Central memory CD8-positive, alpha-beta T cell (primary cell): ENCODE measurements at regions not wholly inside any gene's neighbourhood (a gene's known extent, or its start where the extent isn't known, plus 50 kb on each side); places are given as distances from the start of the nearest gene placed in this dataset.
"Not testable (repeated sequence)": the region's sequence is repeated elsewhere in the genome, so short reads cannot be mapped to it uniquely, and the experiment has no call there.

Experiments used
- ATAC-seq: fragments of 150-1000 bp; cut with Tn5 transposase; replicated peaks from 2 replicates; pipeline ENCODE4 v1.10.0; 2022; ENCODE audit warnings: mild to moderate bottlenecking, moderate FRiP score, moderate number of reproducible peaks; ENCODE audit not compliant: poor library complexity, severe bottlenecking; ENCODE audit errors: extremely low read depth
- DNase-seq, 2 donors: peaks; one replicate each; pipeline ENCODE4 v3.0.0; 2021; ENCODE audit warnings: low spot score in 2 of 2
- H3K27ac Mint-ChIP-seq: one replicate; pipeline ENCODE4 v1.8.0; 2022; ENCODE audit warnings: low read depth, mild to moderate bottlenecking, moderate library complexity, mixed read lengths
- H3K27me3 Mint-ChIP-seq: one replicate; pipeline ENCODE4 v1.8.0; 2022; ENCODE audit warnings: mixed read lengths
- H3K36me3 Mint-ChIP-seq: one replicate; pipeline ENCODE4 v1.8.0; 2022; ENCODE audit warnings: mild to moderate bottlenecking, moderate library complexity, mixed read lengths; ENCODE audit not compliant: insufficient read depth
- H3K4me1 Mint-ChIP-seq: one replicate; pipeline ENCODE4 v1.8.0; 2022; ENCODE audit warnings: mixed read lengths
- H3K4me3 Mint-ChIP-seq: one replicate; pipeline ENCODE4 v1.8.0; 2022; ENCODE audit warnings: mild to moderate bottlenecking, moderate library complexity, mixed read lengths
- H3K9me3 Mint-ChIP-seq: one replicate; pipeline ENCODE4 v1.8.0; 2022; ENCODE audit warnings: mixed read lengths

- Mint-ChIP-seq H3K9me3 (no peaks in the 10 kb centered on the region), H3K27me3 (no peaks in the 10 kb centered on the region), H3K4me3 (no peak overlapping the region), H3K27ac (no peak overlapping the region), H3K4me1 (no peaks in the 10 kb centered on the region), H3K36me3 (no peaks in the 10 kb centered on the region)
- DNase-seq (no peak), ATAC-seq (no peak)
Measured at GRCh38 chrX:35439692-35440091, 358.4 kb upstream of the MAGEB16 start.

- no peaks in the 10 kb centered on the region for H3K27me3 Mint-ChIP-seq
- no peaks in the 10 kb centered on the region for H3K36me3 Mint-ChIP-seq
- DNase-seq (no peak), ATAC-seq (no peak)
- H3K27ac Mint-ChIP-seq: no peak overlapping the region
- no peaks in the 10 kb centered on the region for H3K9me3 Mint-ChIP-seq
- no peaks in the 10 kb centered on the region for H3K4me1 Mint-ChIP-seq
- no peak overlapping the region for H3K4me3 Mint-ChIP-seq
Measured at GRCh38 chrX:35442421-35442820, 355.7 kb upstream of the MAGEB16 start.

GRCh38 chrX:35443091-35443582 lies 355.0 kb upstream of the MAGEB16 start:
- H3K9me3 Mint-ChIP-seq, DNase-seq, H3K4me1 Mint-ChIP-seq, H3K4me3 Mint-ChIP-seq, H3K27ac Mint-ChIP-seq, H3K36me3 Mint-ChIP-seq, ATAC-seq, H3K27me3 Mint-ChIP-seq: not testable (repeated sequence)

- Mint-ChIP-seq H3K27ac (no peak overlapping the region), H3K36me3 (no peaks in the 10 kb centered on the region), H3K27me3 (no peaks in the 10 kb centered on the region), H3K4me1 (no peaks in the 10 kb centered on the region), H3K4me3 (no peak overlapping the region), H3K9me3 (no peaks in the 10 kb centered on the region)
- DNase-seq (no peak), ATAC-seq (no peak)
Measured at GRCh38 chrX:35444671-35445355, 353.3 kb upstream of the MAGEB16 start.

GRCh38 chrX:35445912-35446311 lies 352.2 kb upstream of the MAGEB16 start:
- no peak overlapping the region for H3K27ac Mint-ChIP-seq
- no peaks in the 10 kb centered on the region for H3K4me1 Mint-ChIP-seq
- H3K4me3 Mint-ChIP-seq: no peak overlapping the region
- ATAC-seq (no peak), DNase-seq (no peak)
- H3K36me3 Mint-ChIP-seq: no peaks in the 10 kb centered on the region
- H3K9me3 Mint-ChIP-seq: peaks cover 3% of the 10 kb centered on the region
- H3K27me3 Mint-ChIP-seq: no peaks in the 10 kb centered on the region

GRCh38 chrX:35456891-35457290 lies 341.3 kb upstream of the MAGEB16 start:
- Mint-ChIP-seq H3K27me3 (no peaks in the 10 kb centered on the region), H3K27ac (no peak overlapping the region), H3K9me3 (no peaks in the 10 kb centered on the region), H3K36me3 (no peaks in the 10 kb centered on the region), H3K4me3 (no peak overlapping the region), H3K4me1 (no peaks in the 10 kb centered on the region)
- ATAC-seq (no peak), DNase-seq (no peak)

- Mint-ChIP-seq H3K4me1 (no peaks in the 10 kb centered on the region), H3K4me3 (no peak overlapping the region), H3K27me3 (no peaks in the 10 kb centered on the region), H3K36me3 (no peaks in the 10 kb centered on the region), H3K27ac (no peak overlapping the region), H3K9me3 (no peaks in the 10 kb centered on the region)
- ATAC-seq: no peak
- DNase-seq: no peak
Measured at GRCh38 chrX:35458142-35458541, 340.0 kb upstream of the MAGEB16 start.

GRCh38 chrX:35461164-35461563 lies 337.0 kb upstream of the MAGEB16 start:
- Mint-ChIP-seq H3K4me1 (no peaks in the 10 kb centered on the region), H3K27me3 (no peaks in the 10 kb centered on the region), H3K9me3 (no peaks in the 10 kb centered on the region), H3K27ac (no peak overlapping the region), H3K36me3 (no peaks in the 10 kb centered on the region), H3K4me3 (no peak overlapping the region)
- DNase-seq (no peak), ATAC-seq (no peak)

GRCh38 chrX:35496671-35497070 lies 301.5 kb upstream of the MAGEB16 start:
- not testable (repeated sequence) for H3K27me3 Mint-ChIP-seq, H3K4me3 Mint-ChIP-seq, ATAC-seq, DNase-seq, H3K36me3 Mint-ChIP-seq, H3K4me1 Mint-ChIP-seq, H3K27ac Mint-ChIP-seq, H3K9me3 Mint-ChIP-seq

- not testable (repeated sequence) for DNase-seq, H3K4me1 Mint-ChIP-seq, H3K27ac Mint-ChIP-seq, H3K36me3 Mint-ChIP-seq, H3K4me3 Mint-ChIP-seq, H3K9me3 Mint-ChIP-seq, ATAC-seq, H3K27me3 Mint-ChIP-seq
Measured at GRCh38 chrX:35497453-35497852, 300.7 kb upstream of the MAGEB16 start.

- Mint-ChIP-seq H3K4me3 (no peak overlapping the region), H3K9me3 (no peaks in the 10 kb centered on the region)
Measured at GRCh38 chrX:35499071-35499862, 298.9 kb upstream of the MAGEB16 start.

GRCh38 chrX:35507701-35508100 lies 290.4 kb upstream of the MAGEB16 start:
- DNase-seq: no peak
- Mint-ChIP-seq H3K4me1 (no peaks in the 10 kb centered on the region), H3K27me3 (no peaks in the 10 kb centered on the region), H3K4me3 (no peak overlapping the region), H3K27ac (no peak overlapping the region), H3K36me3 (no peaks in the 10 kb centered on the region), H3K9me3 (peaks cover 5% of the 10 kb centered on the region)
- no peak for ATAC-seq

More at GRCh38 chrX:35499071-35499862, 298.9 kb upstream of the MAGEB16 start:
- no peaks in the 10 kb centered on the region for H3K4me1 Mint-ChIP-seq
- H3K27ac Mint-ChIP-seq: no peak overlapping the region
- H3K36me3 Mint-ChIP-seq: no peaks in the 10 kb centered on the region
- ATAC-seq (no peak), DNase-seq (no peak)
- no peaks in the 10 kb centered on the region for H3K27me3 Mint-ChIP-seq

- not testable (repeated sequence) for DNase-seq, H3K4me3 Mint-ChIP-seq, H3K27me3 Mint-ChIP-seq, ATAC-seq, H3K4me1 Mint-ChIP-seq, H3K36me3 Mint-ChIP-seq, H3K9me3 Mint-ChIP-seq
- H3K27ac Mint-ChIP-seq: peak overlapping the region; percentile 78
Measured at GRCh38 chrX:35548003-35548402, 250.1 kb upstream of the MAGEB16 start.
